T1000 (cell line): ENCODE measurements at regions not wholly inside any gene's neighbourhood (a gene's known extent, or its start where the extent isn't known, plus 50 kb on each side); places are given as distances from the start of the nearest gene placed in this dataset.
A peak's percentile ranks its signal among the peaks of the same experiment; 100 is the strongest.

Source experiments
- DNase-seq: peaks from one replicate; lab custom pipeline; 2025; ENCODE audit warnings: mixed read lengths; lab: John Stamatoyannopoulos, UW

DNA sequence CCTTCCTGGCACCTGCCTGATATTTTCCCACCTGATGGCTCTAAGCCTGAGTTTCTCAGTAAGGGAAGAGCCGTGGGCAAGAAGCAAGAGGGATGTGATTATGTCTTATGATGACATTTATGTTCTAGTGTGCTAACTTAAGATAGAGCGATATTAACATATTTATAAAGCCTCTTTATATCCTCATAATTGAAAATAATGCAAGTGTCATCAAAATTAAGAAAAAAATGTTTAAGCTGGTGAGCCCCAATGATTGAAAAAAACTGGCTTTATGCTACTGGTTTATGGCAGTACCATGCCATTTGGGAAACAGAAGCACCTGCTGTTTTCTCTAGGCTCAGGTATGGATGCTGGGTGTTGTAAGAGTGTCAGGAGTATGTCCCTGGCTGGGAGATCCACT is 431.5 kb upstream of the TPM1 start:
- DNase-seq, result no peak

DNA sequence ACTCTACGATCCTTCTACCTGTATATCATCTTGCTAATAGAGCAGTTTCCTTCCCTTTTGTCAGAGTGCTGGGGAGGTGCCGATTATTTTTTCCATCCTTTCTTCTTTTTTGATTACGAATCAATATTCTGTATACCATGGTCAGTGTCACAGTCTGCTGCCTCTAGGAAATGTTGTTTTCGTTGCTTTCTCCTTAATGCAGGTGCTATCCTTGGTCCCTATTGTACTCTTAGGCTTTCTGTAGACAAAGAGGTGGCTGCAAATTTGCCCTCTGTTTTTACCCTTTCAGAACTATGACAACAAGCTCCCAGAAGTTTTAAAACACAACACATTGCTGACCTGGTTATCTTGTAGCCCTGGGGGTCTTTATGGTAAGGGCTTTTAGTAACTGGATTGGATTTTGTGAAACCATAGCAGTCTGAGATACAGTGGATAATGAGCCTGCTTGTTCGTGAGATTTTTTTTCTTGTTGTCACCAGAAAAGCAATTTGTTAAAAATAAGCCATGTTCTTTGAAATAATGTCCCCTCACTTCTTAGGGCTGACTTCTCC is 430.3 kb upstream of the TPM1 start:
- no peak for DNase-seq

DNA sequence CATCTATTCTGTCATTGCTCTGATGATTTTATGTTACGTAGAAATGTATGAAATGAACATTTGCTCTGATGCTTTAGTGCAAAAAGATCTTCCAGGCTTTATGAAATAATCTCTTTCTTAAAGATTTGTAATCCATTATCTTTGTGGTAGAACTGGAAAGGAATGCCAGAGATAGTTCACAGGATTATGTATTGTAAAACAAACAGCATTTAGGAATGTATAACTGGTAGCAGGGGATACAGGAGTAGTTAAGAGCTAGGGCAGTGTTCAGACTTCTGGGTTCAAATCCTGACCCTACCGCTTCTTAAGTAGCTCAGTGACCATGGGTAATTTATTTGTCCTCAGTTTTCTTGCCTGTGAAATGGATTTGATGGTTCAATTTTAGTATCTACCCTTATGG is 429.8 kb upstream of the TPM1 start:
- DNase-seq, result no peak

DNA sequence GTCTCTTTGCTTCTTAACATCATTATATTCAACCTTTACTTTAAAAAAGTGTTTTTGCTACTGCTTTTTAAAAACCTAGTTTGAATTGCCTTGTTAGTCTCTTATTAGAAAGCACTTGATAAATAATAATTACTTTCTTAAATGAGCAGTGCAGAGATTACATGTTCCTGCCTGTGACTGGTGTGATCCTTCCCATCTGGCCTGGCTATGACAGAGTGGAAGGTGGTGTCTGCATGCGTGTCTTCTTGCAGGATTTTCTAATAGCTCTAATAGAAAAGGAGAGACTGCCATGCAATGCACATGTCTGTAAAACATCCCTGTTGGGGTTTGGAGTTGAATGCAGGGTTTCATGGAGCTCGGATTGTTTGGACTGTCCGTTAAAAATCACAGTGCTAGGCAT is 425.8 kb upstream of the TPM1 start:
- DNase-seq, result no peak

DNA sequence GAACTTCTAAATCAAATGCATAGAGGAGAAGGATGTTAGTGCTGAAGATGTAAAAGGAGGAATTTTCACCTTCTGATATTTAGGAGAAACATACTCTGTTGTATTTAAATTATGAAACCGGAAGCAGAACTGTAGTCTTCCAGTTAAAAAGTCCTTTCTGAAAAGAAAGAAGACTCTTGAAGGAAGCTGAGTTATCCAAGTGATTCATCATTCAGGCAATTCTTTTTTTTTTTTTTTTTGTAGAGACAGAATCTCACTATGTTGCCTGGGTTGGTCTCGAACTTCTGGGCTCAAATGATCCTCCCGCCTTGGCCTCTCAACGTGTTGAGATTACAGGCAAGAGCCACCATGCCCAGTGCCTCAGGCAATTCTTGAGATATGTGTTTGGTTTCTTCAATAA is 424.8 kb upstream of the TPM1 start:
- DNase-seq, result no peak

DNA sequence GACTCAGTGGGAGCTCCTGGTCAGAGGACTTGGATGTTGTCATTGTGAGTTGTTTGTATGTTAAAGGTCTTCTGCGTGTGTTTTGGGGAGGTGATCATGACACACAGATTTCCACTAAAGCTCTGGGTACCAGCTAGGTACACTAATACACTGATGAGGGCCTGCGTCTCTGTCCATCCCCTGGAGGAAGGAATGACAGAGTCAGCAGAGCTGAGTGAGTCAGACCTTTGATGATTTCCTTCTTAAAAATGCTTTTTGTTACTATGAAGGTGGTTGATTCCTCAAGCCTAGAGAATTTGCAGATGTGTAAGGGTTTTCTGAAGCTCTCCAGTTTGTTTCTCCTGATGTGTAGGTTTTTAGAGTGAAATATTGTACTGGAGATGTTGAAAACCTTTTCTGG is 424.1 kb upstream of the TPM1 start:
- peak; percentile 26 for DNase-seq

DNA sequence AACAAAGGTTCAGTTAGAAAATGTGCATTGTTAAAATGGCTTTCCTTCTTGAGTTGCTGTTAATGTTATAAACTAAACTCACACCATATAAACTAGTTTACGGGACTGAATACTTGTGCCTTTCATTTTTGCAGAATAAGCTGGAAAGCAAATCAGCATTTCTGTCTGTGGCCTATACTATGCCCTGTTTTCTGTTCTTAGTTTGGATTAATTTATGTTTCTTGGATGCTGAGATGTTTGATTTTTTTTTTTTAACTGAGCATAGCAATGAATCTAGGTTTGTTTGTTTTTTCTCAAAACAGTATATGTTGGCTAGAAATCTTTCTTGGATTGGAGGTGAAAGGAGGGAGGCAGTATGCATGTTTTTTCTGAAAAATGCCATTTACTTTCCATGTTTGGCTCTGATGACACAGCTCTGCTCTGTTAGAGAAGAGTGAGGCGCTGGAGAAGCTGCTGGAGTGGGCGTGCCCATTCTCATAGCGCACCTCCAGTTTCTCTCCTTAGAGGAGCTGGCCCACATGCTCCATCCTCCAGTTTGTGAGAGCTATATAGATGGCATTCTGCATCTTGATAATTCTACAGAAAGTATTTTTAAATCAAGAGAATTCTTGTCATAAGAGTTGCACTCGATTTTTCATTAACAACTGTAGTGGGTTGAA is 423.6 kb upstream of the TPM1 start:
- no peak for DNase-seq

DNA sequence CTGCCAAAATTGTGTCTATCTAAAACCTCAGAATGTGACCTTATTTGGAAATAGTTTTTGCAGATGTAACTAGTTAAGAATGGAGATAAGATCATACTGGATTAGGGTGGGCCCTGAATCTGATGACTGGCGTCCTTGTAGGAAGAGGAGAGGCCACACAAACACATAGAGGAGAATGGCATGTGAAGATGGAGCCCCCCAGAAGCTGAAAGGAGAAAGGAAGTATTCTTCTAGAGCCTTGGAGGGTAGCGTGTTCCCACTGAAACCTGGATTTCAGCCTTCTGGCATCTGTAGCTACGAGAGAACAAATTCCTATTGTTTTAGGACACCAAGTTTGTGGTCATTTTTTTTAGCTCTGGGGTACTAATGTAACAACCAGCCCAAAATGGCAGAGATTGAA is 423.0 kb upstream of the TPM1 start:
- DNase-seq, result no peak

DNA sequence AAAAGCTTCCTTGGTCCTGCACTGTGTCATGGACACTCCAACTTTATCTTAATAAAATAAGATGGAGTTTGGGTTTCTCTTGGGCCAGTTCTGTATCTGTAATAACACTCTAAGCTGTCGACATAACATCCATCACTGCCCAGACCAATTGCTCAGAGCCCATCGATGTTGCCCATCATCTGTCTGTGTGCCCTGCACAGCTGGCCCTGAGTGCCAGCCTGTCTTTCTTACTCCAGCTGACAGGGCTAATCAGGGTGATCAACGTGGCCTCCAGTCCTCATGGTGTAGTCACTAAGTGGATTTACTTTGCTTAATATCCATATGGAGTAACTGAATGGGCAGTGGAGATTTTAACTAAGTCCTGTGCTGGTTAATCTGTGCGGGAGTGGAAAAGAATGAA is 419.8 kb upstream of the TPM1 start:
- DNase-seq, result no peak

DNA sequence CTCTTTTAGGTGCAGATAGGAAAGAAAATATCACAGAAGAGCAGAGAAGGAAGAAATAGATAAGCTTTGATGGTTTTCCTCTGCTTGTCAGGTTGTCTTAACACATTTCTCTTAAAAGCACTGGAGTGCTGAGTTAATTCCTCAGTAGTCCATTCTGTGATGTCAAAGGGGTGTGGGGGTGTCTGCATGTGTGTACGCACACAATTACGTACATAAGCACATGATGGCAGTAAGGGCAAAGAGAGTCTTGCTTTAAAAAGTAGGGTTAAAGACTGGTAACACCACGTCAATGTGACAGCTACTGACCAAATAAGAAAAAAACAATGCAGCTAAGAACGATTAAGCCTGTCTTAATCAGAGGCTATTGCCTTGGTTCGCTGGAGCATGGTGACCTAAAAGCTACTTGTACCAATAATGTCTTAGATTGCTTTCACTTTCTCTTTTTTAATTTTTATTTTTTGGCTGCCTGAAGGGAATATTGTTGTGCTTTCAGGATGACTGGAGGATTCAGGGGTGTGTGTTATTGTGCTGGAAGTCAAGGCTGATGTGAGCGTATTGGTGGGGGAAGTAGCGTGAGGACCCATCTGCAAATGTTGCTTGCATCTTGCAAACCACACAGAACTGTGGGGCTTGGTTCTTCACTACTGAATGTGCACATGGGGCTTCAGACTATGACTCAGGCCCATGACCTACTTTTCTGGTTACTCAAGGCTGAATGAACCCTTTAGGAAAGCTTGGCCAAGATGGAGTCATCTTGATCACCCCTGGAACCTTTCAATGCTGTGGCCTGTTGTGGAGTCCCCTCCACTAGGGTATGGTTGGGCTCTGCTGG is 417.8 kb upstream of the TPM1 start:
- DNase-seq, result peak; percentile 2

DNA sequence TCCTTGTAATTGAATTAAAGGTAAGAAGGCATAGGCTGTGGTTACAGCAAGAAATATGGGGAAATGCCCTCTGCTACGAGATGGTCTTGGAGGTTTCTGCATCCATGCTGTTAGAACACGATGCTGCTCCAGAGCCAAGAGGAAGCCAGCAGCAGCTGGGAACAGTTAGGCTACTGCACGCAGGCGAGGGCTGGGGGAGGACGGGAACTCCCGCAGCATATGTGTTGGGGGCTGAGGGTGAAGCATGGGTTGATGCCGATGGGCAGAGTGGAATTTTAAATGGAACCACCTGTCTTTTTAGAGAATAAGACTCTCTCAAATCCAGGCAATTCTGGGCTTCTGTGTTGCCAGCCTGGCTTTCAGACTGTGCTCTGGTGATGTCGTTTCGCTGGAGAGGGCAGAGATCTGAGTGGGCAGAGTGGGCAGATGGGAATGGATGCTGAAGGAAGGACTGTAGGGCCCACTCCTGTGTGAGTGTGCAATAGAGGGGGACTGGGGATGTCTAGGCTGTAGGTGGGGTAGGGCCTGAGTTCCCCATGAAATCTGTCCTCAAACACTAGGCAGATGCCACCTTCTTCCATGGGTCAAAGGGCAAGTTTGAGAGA is 417.0 kb upstream of the TPM1 start:
- no peak for DNase-seq

DNA sequence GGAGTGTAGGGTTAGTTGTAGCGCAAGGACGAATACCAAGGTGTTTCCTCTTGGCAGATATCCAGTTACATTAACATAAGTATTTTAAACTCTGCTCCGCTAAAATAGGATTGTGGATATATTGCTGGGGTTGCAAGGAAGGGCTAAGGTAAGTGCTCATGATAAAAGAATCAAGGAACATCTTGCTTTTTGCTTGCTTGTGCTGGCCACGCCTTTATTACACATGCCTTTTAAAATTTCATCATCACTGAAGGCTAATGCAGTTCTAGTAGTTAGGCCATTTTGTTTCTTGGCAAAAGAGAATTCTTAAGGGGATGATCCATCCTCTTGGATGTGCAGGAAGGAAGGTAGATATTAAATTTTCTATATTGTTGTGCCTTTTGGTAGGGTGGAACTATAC is 415.6 kb upstream of the TPM1 start:
- no peak for DNase-seq

DNA sequence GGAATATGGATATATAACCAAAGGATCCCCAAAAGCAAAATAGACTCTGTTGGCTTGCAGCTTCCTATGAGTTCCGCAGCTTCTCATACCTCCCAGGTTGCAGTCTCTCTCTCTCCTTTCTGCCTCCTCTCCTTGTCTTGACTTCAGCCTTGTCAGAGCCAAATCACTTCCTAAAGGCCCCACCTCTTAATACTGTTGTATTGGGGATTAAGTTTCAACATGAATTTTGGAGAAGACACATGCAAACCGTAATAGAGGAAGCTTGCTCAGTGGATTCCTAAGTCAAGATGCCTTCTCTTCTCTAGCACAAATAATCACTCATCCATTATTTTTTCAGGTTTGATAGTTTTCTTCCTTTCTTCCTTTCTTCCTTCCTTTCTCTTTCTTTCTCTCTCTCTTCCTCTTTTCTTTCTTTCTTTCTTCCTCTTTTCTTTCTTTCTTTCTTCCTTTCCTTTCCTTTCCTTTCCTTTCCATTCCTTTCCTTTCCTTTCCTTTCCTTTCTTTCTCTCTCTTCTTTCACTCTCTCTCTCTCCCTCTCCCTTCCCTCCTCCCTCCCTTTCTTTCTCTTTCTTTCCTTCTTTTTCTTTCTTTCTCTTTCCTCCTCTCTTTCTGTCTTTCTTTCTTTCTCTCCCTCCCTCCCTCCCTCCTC is 411.3 kb upstream of the TPM1 start:
- no peak for DNase-seq

DNA sequence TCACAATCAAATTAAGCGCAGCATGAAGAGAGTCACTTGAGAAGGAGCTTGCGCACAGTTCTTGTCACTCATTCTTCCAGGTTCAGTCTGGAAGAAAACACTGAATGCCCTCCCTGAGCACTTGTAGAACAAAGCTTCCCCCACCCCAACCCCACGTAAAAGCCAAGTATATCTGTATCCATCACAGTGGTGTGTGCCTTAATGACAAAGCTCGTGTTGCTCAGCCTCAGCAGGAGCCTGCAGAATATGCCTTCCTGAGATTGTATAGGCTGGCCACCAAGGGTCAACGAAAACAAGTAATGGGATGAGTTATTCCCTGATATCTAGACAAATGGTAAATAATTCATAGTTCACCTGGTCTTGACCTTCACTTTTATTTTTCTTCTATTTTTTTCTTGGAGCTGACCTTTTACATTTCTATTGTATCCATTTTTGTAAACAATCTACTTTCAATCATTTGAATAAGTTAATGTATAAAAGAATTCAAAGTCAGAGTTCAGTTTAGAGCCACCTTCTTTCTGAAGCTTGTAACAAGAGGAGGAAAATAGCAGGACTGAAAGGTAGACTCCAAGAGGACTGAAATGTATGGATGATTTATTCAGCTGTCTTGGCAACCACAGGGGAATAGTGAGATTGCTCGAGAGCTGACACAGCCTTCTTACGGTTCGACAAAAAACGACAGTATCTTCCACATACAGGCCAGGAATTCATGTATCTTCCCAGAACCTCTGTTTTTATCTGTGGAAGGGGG is 405.5 kb upstream of the TPM1 start:
- no peak for DNase-seq

DNA sequence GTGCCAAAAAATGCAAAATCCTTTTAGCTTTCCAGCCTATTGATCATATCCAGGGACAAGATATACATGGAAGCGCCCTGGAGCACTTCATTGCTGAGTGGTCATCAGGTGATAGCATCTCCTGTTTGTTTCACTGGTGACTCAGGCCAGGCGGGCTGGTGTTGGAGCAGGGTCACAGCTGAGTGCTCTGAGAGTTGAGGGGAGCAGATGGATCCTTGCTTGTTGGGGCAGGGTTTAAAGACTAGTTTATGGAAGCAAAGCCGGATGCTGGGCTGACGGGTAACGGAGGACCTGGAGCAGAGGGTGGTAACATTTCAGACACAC is 405.0 kb upstream of the TPM1 start:
- no peak for DNase-seq

DNA sequence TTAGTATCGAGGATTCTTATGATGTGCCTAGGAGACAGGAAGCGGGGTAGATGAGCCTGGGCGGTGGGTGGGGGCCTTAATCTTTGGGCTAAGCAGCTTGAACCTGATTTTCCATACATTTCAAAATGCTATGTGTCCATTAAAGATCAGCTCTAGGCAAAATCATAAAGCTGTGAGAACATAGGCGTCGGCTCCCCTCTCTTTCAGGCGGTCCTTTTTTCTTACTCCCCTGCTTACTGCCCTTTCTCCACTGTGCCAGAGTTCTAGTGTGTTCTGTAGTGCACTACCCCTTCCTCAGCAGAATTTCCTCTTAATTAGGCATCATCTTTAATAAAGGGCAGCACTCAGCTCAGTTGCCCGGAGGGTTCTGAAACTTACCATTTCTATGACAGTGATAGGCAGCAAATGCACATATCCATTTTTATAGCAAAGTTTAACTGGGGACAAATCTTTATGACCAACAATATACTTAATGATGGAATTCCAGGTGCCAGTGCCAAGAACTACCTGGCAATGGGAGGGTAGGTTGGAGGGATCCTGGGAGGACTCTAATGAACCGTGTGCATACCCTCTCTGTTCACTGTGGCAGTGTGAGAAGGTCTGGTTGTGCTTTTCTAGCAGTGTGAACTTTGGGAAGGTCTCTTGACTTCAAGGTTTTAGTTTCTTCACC is 404.5 kb upstream of the TPM1 start:
- no peak for DNase-seq

DNA sequence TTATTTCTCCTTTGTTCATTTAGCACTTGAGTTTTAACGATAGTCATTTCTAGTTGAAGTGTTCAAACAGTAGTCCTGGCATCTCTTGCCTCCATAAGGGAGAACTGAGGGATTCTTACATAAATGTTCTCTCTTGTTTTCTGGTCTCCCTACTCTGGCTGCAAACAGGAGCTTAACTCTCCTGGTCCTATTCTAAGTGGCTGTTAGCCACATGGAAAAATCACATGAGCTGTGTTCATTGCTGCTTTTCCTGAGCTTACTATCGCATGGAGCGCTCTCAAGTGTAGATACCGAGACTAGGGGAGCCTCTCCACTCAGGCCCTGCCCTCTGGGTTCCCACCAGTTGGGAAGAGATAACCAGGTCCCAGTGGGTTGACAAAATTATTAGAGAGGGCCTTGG is 403.1 kb upstream of the TPM1 start:
- DNase-seq, result no peak

DNA sequence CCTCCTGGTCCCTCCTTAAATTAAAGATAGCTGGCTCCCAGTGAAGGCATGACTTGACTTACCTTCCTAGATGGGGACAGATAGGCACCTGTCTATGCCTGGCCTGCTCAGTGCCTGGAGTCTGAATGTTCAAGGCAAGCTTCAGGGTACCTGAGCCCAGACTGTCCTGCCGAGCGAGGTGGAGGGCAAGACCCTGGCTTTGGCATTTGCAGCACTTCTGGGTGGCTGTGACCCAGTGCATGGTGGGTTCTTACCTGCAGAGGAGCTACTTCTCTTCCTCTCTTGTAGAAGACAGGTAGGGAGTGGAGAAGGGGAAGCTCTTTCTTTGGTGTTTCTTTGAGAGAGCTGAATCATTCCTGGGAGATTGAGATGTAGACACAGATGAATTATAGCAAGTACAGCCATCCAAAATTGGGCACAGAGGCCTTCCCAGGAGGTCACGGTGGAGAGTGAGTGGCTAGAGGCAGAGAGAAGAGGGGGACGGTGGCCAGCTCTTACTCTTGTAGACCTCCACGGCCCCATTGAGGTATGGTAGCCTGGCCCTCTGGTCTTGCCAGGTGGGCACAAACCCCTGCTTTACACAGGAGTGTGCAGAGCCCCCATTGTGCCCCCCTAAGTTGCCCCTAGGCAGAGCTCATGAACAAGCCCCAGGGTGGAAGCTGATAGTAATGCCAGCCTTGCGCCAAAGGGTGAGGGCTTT is 402.5 kb upstream of the TPM1 start:
- no peak for DNase-seq

DNA sequence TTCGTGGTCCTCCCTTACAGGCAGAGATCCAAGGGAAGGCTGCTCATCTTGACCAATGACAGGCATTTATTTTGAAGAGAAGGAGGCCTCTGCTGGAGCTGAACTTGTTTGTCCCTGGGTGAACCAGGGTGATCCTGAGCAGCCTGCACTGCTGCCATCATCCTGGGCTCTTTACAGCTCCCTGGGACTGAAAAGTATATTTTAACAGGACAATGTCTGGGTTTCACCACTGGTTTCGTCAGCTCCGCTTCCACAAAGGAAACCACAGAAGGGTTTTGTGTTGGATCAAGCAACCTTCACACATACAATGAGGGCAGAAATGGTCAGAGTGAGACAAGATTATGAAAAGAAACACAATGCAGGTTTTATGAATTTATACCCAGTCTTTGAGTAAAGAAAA is 400.7 kb upstream of the TPM1 start:
- no peak for DNase-seq

DNA sequence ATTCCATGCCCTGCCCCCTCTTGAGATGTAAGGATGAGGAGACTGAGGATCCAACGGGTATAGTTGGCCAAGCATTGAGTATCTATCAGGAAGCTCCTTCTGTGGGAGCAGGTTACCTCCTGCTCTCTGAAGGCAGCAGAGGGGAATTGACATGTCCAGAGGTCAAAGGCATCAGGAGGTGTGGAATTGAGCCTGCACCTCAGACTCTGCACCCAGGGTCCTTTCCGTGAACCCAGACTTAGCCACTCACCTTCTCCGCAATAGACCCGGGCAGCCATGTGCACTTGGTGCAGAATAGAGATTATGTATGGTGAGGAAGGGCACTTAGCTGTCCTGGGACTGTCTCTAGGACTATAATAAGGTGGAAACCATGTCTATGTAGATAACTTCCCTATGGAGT is 399.0 kb upstream of the TPM1 start:
- no peak for DNase-seq
